ENCODE measurements at regions not wholly inside any gene's neighbourhood (a gene's known extent, or its start where the extent isn't known, plus 50 kb on each side); places are given as distances from the start of the nearest gene placed in this dataset.
"Not testable (repeated sequence)": the region's sequence is repeated elsewhere in the genome, so short reads cannot be mapped to it uniquely, and the experiment has no call there.

GRCh38 chr7:1300636-1301035 is 68.0 kb downstream of the UNCX start:
- no peak for DNase-seq

GRCh38 chr7:1301054-1301881 is 68.6 kb downstream of the UNCX start:
- DNase-seq = no peak

GRCh38 chr7:1301882-1302251 is 69.2 kb downstream of the UNCX start:
- no peak for DNase-seq

GRCh38 chr7:1302936-1303335 is 70.3 kb downstream of the UNCX start:
- no peak for DNase-seq

GRCh38 chr7:1304011-1304410 is 71.3 kb downstream of the UNCX start:
- DNase-seq = not testable (repeated sequence)

GRCh38 chr7:1305873-1306272 is 73.2 kb downstream of the UNCX start:
- no peak for DNase-seq

GRCh38 chr7:1307828-1308227 is 75.2 kb downstream of the UNCX start:
- DNase-seq = no peak

- no peak for DNase-seq
These were observed 76.6 kb downstream of the UNCX start for GRCh38 chr7:1309290-1309689.

- no peak for DNase-seq
These were observed 77.3 kb downstream of the UNCX start for GRCh38 chr7:1309996-1310395.

GRCh38 chr7:1310936-1311335 is 78.3 kb downstream of the UNCX start:
- no peak for DNase-seq

- DNase-seq = no peak
These were observed 78.9 kb downstream of the UNCX start for GRCh38 chr7:1311406-1312135.

GRCh38 chr7:1312136-1313070 is 79.7 kb downstream of the UNCX start:
- peak; percentile 40 for DNase-seq

GRCh38 chr7:1313613-1314012 is 80.9 kb downstream of the UNCX start:
- no peak for DNase-seq

- no peak for DNase-seq
These were observed 81.6 kb downstream of the UNCX start for GRCh38 chr7:1314021-1314907.

- DNase-seq = no peak
These were observed 82.3 kb downstream of the UNCX start for GRCh38 chr7:1314908-1315450.

- DNase-seq = no peak
These were observed 83.4 kb downstream of the UNCX start for GRCh38 chr7:1316086-1316485.

GRCh38 chr7:1317646-1318045 is 85.0 kb downstream of the UNCX start:
- no peak for DNase-seq

GRCh38 chr7:1318051-1318450 is 85.4 kb downstream of the UNCX start:
- DNase-seq = no peak

- DNase-seq = no peak
These were observed 86.0 kb downstream of the UNCX start for GRCh38 chr7:1318661-1319060.

GRCh38 chr7:1320616-1321240 is 88.1 kb downstream of the UNCX start:
- DNase-seq = no peak

All from eye (tissue), 1 donor.